ENCODE measurements at regions not wholly inside any gene's neighbourhood (a gene's known extent, or its start where the extent isn't known, plus 50 kb on each side); places are given as distances from the start of the nearest gene placed in this dataset.

- WGBS (ENCODE audit: insufficient coverage): 73% methylated on average over 2 of the region's 3 CpGs
- H2AFZ ChIP-seq (ENCODE audit: insufficient read depth, low read depth, low read length, poor library complexity, severe bottlenecking): no peak overlapping the region
- no peaks in the 10 kb centered on the region for H4K20me1 ChIP-seq (ENCODE audit: control insufficient read depth, insufficient read depth, low read length, poor library complexity, severe bottlenecking)
- no peaks in the 10 kb centered on the region for H3K27me3 ChIP-seq (replicated peaks in 1 of 4; ENCODE audit: control extremely low read depth in 1 of 4, control insufficient read depth in 3 of 4, insufficient read depth in 4 of 4, low read length in 3 of 4)
- no peak for ATAC-seq (ENCODE audit: low read depth)
- intact Hi-C loops (cut with micrococcal nuclease): no loop called here
- ChIA-PET CTCF (no interaction called here), POLR2A (no interaction called here)
- no peaks in the 10 kb centered on the region for H3K79me2 ChIP-seq (ENCODE audit: control insufficient read depth, insufficient read depth, low read length)
- H3K4me2 ChIP-seq (replicated peaks; ENCODE audit: low read depth, low read length, poor library complexity, severe bottlenecking): no peak overlapping the region
- TF ChIP-seq CTCF (IDR thresholded peaks at IDR 0.05) (no peak), EZH2 (IDR thresholded peaks at IDR 0.05; ENCODE audit: borderline replicate concordance, insufficient read depth, low read depth, low read length, poor library complexity, severe bottlenecking) (no peak)
- H3K9me3 ChIP-seq (ENCODE audit: control extremely low read depth in 1 of 3, control insufficient read depth in 2 of 3, insufficient read depth in 1 of 3, low read length in 2 of 3): no peaks in the 10 kb centered on the region
- H3K27ac ChIP-seq (ENCODE audit: low read length in 2 of 2): no peak overlapping the region
- H3K4me1 ChIP-seq (ENCODE audit: control insufficient read depth in 2 of 2, insufficient read depth in 2 of 2, low read length in 2 of 2): no peaks in the 10 kb centered on the region
- Mint-ChIP-seq H3K27ac (no peak overlapping the region), H3K4me3 (no peak overlapping the region), H3K27me3 (peaks cover 8% of the 10 kb centered on the region), H3K9me3 (ENCODE audit: insufficient read depth) (no peaks in the 10 kb centered on the region), H3K4me1 (no peaks in the 10 kb centered on the region)
- H3K9ac ChIP-seq (ENCODE audit: low read length): no peak overlapping the region
- no peak for DNase-seq
- H3K36me3 ChIP-seq (replicated peaks in 1 of 2; ENCODE audit: control extremely low read depth in 1 of 2, control insufficient read depth in 1 of 2, extremely low read depth in 1 of 2, insufficient read depth in 2 of 2, low read length in 1 of 2): no peaks in the 10 kb centered on the region
- H3K4me3 ChIP-seq (ENCODE audit: control extremely low read depth in 1 of 5, extremely low read depth in 1 of 5, insufficient read depth in 1 of 5, low read depth in 2 of 5, low read length in 4 of 5): no peak overlapping the region
These were observed 92.2 kb upstream of the AKR1E2 start for GRCh38 chr10:4733843-4734224.

- Histone ChIP-seq H3K9me3 (ENCODE audit: control extremely low read depth in 1 of 3, control insufficient read depth in 2 of 3, insufficient read depth in 1 of 3, low read length in 2 of 3) (no peaks in the 10 kb centered on the region), H2AFZ (ENCODE audit: insufficient read depth, low read depth, low read length, poor library complexity, severe bottlenecking) (no peak overlapping the region), H3K4me1 (ENCODE audit: control insufficient read depth in 2 of 2, insufficient read depth in 2 of 2, low read length in 2 of 2) (no peaks in the 10 kb centered on the region), H3K36me3 (replicated peaks in 1 of 2; ENCODE audit: control extremely low read depth in 1 of 2, control insufficient read depth in 1 of 2, extremely low read depth in 1 of 2, insufficient read depth in 2 of 2, low read length in 1 of 2) (no peaks in the 10 kb centered on the region), H3K9ac (ENCODE audit: low read length) (no peak overlapping the region), H3K27me3 (replicated peaks in 1 of 4; ENCODE audit: control extremely low read depth in 1 of 4, control insufficient read depth in 3 of 4, insufficient read depth in 4 of 4, low read length in 3 of 4) (no peaks in the 10 kb centered on the region), H3K27ac (ENCODE audit: low read length in 2 of 2) (no peak overlapping the region), H3K4me3 (ENCODE audit: control extremely low read depth in 1 of 5, extremely low read depth in 1 of 5, insufficient read depth in 1 of 5, low read depth in 2 of 5, low read length in 4 of 5) (no peak overlapping the region), H3K4me2 (replicated peaks; ENCODE audit: low read depth, low read length, poor library complexity, severe bottlenecking) (no peak overlapping the region), H4K20me1 (ENCODE audit: control insufficient read depth, insufficient read depth, low read length, poor library complexity, severe bottlenecking) (no peaks in the 10 kb centered on the region), H3K79me2 (ENCODE audit: control insufficient read depth, insufficient read depth, low read length) (no peaks in the 10 kb centered on the region)
- ChIA-PET POLR2A (no interaction called here), CTCF (interaction anchor here (0.6 kb wide), 1 partner anchor 923 kb away, joined by 3 read pairs; no protein-coding TSS in a partner anchor)
- H3K27me3 Mint-ChIP-seq: peaks cover 4% of the 10 kb centered on the region
- TF ChIP-seq CTCF (IDR thresholded peaks at IDR 0.05) (no peak), EZH2 (IDR thresholded peaks at IDR 0.05; ENCODE audit: borderline replicate concordance, insufficient read depth, low read depth, low read length, poor library complexity, severe bottlenecking) (no peak)
- H3K9me3 Mint-ChIP-seq (ENCODE audit: insufficient read depth): no peaks in the 10 kb centered on the region
- H3K4me1 Mint-ChIP-seq: no peaks in the 10 kb centered on the region
- DNase-seq (no peak), ATAC-seq (ENCODE audit: low read depth) (no peak)
- H3K27ac Mint-ChIP-seq: no peak overlapping the region
- WGBS (ENCODE audit: insufficient coverage): 89% methylated on average over 6 of the region's 7 CpGs
- H3K4me3 Mint-ChIP-seq: no peak overlapping the region
- intact Hi-C loops (cut with micrococcal nuclease): no loop called here
These were observed 92.7 kb upstream of the AKR1E2 start for GRCh38 chr10:4733150-4733842.

Data from B cell (primary cell).